Prostate gland (tissue), 2 donors: ENCODE measurements at regions not wholly inside any gene's neighbourhood (a gene's known extent, or its start where the extent isn't known, plus 50 kb on each side); places are given as distances from the start of the nearest gene placed in this dataset.
"Not testable (repeated sequence)": the region's sequence is repeated elsewhere in the genome, so short reads cannot be mapped to it uniquely, and the experiment has no call there.

ENCODE experiments used
- DNase-seq: peaks from one replicate; pipeline ENCODE4 v3.0.0-alpha.2; 2019; ENCODE audit warnings: low spot score
- H3K27ac ChIP-seq, 2 donors: fragments of 200-600 bp; sonication (generic); 2 replicates each; pipeline ENCODE4 v1.5.1; 2017 to 2019
- H3K27me3 ChIP-seq: fragments of 200-600 bp; sonication (generic); replicated peaks from 2 replicates; pipeline ENCODE4 v1.5.1; 2019; ENCODE audit not compliant: insufficient read depth
- H3K36me3 ChIP-seq, 2 donors: fragments of 200-600 bp; sonication (generic); 1 replicate in 1 of 2; 2 replicates in 1 of 2; pipeline versions ENCODE4 v1.5.1 to v1.8.1; 2017 to 2019
- H3K4me1 ChIP-seq: fragments of 200-600 bp; sonication (generic); replicated peaks from 2 replicates; pipeline ENCODE4 v1.5.1; 2019
- H3K4me3 ChIP-seq, 2 donors: fragments of 200-600 bp; sonication (generic); 2 replicates each; pipeline ENCODE4 v1.5.1; 2017 to 2019
- H3K9me3 ChIP-seq: fragments of 200-600 bp; sonication (generic); 2 replicates; pipeline ENCODE4 v1.5.1; 2017
- POLR2A ChIP-seq: fragments of 450-650 bp; IDR thresholded peaks from one replicate; pipeline ENCODE4 v1.6.1; 2016; ENCODE audit warnings: antibody characterized with exemption, mild to moderate bottlenecking
- POLR2AphosphoS5 ChIP-seq: sonication (generic); formaldehyde crosslinking; IDR thresholded peaks from one replicate; pipeline ENCODE4 v1.6.1; 2017; ENCODE audit warnings: antibody characterized with exemption
- WGBS: methylation state at CpG from one replicate; pipeline ENCODE4 v1.1.5; 2018; 5-methylcytosine and 5-hydroxymethylcytosine counted together
- intact Hi-C: fragments of 100-400 bp; cut with DNase I; formaldehyde crosslinking; loops from one replicate; pipeline ENCODE4 v1.14.2; 2022
- TF ChIP-seq, protein P1 (sequence below), 4 experiments: fragments of 200-600 bp in 2 of 4; fragments of 450-650 bp in 2 of 4; sonication (generic) in 2 of 4; IDR thresholded peaks; 1 replicate in 3 of 4; 2 replicates in 1 of 4; pipeline ENCODE4 v1.5.1; 2016 to 2019; ENCODE audit warnings: antibody characterized with exemption in 4 of 4, mild to moderate bottlenecking in 2 of 4, moderate library complexity in 2 of 4

DNA sequence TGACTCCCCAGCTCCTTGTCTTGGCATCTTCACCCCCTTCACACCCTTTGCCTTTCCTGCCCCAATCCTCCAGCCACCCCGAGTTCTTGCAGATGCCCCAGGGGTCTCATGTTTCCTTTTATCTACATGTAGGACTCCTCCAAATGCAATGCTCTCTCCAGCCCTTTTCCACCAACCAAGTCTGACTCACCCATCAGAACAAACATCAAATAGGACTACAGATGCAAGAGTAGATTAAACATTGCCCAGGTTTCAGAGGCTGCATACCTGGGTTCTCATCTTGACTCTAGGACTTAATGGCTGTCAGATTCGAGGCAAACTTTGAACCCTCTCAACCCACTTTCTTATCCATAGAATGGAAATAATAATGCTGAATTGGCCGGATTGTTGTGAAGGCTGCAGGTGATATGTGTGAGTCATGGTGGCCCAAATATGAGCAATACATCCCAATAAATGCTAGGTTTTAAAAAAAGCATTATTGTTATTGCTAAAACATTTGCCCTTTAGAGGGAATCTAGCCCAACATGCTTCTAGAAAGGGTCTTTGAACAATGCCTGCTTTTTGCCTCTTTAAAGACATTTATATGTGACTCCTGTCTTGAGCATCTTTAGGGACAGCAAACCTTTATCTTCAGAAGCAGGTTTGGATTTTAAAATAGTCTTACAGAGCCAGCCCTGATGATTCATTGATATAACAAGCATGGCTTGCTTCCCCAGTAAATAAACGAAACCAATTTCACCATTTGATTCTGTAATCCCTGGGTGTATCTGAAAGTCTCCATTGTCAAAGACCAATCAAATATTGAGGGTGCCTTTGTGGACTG lies 310.1 kb downstream of the FOXL1 start:
- Histone ChIP-seq H3K4me1 (no peaks in the 10 kb centered on the region), H3K4me3 (no peak overlapping the region), H3K27me3 (peaks cover 2% of the 10 kb centered on the region), H3K36me3 (no peaks in the 10 kb centered on the region), H3K9me3 (no peaks in the 10 kb centered on the region), H3K27ac (no peak overlapping the region)
- TF ChIP-seq POLR2A, result no peak
- no peak for TF ChIP-seq POLR2AphosphoS5
- TF ChIP-seq, protein P1, sequence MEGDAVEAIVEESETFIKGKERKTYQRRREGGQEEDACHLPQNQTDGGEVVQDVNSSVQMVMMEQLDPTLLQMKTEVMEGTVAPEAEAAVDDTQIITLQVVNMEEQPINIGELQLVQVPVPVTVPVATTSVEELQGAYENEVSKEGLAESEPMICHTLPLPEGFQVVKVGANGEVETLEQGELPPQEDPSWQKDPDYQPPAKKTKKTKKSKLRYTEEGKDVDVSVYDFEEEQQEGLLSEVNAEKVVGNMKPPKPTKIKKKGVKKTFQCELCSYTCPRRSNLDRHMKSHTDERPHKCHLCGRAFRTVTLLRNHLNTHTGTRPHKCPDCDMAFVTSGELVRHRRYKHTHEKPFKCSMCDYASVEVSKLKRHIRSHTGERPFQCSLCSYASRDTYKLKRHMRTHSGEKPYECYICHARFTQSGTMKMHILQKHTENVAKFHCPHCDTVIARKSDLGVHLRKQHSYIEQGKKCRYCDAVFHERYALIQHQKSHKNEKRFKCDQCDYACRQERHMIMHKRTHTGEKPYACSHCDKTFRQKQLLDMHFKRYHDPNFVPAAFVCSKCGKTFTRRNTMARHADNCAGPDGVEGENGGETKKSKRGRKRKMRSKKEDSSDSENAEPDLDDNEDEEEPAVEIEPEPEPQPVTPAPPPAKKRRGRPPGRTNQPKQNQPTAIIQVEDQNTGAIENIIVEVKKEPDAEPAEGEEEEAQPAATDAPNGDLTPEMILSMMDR (IDR thresholded peaks at IDR 0.05), result no peak
- intact Hi-C loops, result no loop called here
- WGBS, result 66% methylated on average over 4 of the region's 4 CpGs
- no peak for DNase-seq

DNA sequence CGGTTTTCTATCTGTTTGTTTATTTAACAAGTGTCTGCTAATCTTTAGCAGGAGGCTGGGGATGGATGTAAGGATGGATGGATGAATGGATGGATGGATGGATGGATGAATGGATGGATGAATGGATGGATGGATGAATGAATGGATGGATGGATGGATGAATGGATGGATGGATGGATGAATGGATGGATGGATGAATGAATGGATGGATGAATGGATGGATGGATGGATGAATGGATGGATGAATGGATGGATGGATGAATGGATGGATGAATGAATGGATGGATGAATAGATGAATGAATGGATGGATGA lies 310.7 kb downstream of the FOXL1 start:
- H3K4me3 ChIP-seq, H3K27ac ChIP-seq, intact Hi-C loops, H3K9me3 ChIP-seq, H3K4me1 ChIP-seq, H3K36me3 ChIP-seq, H3K27me3 ChIP-seq, DNase-seq: not testable (repeated sequence)
- WGBS, result 62% methylated on average over 1 of the region's 1 CpG

DNA sequence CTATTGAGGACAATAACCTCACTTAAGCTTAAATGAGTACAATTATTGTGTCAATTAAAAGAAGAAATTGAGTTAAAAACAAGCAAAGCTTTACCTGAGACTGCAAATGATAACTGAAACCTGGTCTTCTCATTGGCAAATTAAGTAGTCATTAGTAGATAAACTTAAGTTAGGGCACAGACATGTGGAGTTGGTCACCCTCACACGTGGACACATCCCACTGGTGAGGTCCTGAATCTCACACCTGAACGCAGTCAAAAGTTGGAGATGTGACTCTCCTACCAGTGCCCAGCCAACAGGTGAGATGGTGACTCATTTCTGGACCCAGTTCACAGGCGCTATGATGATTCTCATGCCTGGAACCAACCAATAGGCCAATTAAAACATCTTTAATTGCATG lies 311.6 kb downstream of the FOXL1 start:
- H3K27me3 ChIP-seq, result peaks cover 8% of the 10 kb centered on the region
- H3K4me3 ChIP-seq, result no peak overlapping the region
- no peak for DNase-seq
- H3K9me3 ChIP-seq, result no peaks in the 10 kb centered on the region
- WGBS, result 91% methylated on average over 3 of the region's 3 CpGs
- no peak overlapping the region for H3K27ac ChIP-seq
- H3K36me3 ChIP-seq, result no peaks in the 10 kb centered on the region
- TF ChIP-seq, protein P1 (IDR thresholded peaks at IDR 0.05), result no peak
- no peak for TF ChIP-seq POLR2A
- no peak for TF ChIP-seq POLR2AphosphoS5
- intact Hi-C loops, result no loop called here
- no peaks in the 10 kb centered on the region for H3K4me1 ChIP-seq

DNA sequence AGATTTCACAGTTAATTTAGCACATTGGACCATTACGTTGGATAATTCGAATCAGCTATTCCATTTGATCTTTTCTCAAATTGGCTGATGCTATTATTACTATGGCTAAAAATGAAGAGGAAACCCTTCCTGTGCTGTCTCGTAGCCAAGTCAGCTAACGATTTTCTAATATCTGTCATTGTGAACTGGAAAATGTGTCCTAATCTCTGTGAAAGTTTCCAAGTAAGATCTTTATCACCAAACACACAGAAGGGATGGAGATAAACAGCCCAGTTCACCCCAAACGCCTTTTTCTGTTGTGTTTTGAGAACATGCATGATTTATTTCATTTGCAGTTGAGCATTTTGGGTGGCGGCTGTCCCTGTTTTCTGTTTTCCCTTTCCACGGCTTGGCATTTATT lies 312.8 kb downstream of the FOXL1 start:
- WGBS, result 55% methylated on average over 7 of the region's 7 CpGs
- Histone ChIP-seq H3K4me3 (no peak overlapping the region), H3K27ac (no peak overlapping the region), H3K9me3 (no peaks in the 10 kb centered on the region), H3K27me3 (peaks cover 8% of the 10 kb centered on the region), H3K4me1 (no peaks in the 10 kb centered on the region), H3K36me3 (no peaks in the 10 kb centered on the region)
- DNase-seq, result no peak
- intact Hi-C loops, result no loop called here
- TF ChIP-seq POLR2AphosphoS5, result no peak
- TF ChIP-seq POLR2A, result no peak
- TF ChIP-seq, protein P1 (IDR thresholded peaks at IDR 0.05), result no peak

DNA sequence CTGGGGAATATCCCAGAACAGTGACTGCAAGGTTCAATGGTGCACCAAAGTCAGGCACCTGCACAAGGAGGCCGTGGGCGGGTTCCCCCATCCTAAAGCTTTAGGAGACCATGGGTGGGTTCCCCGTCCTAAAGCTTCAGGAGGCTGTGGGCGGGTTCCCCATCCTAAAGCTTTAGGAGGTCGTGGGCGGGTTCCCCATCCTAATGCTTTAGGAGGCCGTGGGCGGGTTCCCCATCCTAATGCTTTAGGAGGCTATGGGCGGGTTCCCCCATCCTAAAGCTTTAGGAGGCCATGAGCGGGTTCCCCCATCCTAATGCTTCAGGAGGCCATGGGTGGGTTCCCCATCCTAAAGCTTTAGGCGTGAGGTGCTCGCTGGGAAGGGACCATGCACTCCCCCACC lies 313.3 kb downstream of the FOXL1 start:
- no peak for DNase-seq
- Histone ChIP-seq H3K4me3 (no peak overlapping the region), H3K9me3 (no peaks in the 10 kb centered on the region), H3K27ac (no peak overlapping the region), H3K27me3 (peaks cover 8% of the 10 kb centered on the region), H3K36me3 (no peaks in the 10 kb centered on the region), H3K4me1 (no peaks in the 10 kb centered on the region)
- 94% methylated on average over 12 of the region's 12 CpGs for WGBS
- no peak for TF ChIP-seq POLR2AphosphoS5
- TF ChIP-seq, protein P1 (IDR thresholded peaks at IDR 0.05), result no peak
- no peak for TF ChIP-seq POLR2A
- intact Hi-C loops, result no loop called here
